BE2C (cell line): ENCODE measurements at regions not wholly inside any gene's neighbourhood (a gene's known extent, or its start where the extent isn't known, plus 50 kb on each side); places are given as distances from the start of the nearest gene placed in this dataset.

Experiments
- DNase-seq: peaks from one replicate; pipeline ENCODE4 v3.0.0-alpha.2; 2020
- H3K27me3 ChIP-seq: fragments of 250-450 bp; sonication (Bioruptor Pico); 2 replicates; pipeline ENCODE4 v1.5.1; 2020; ENCODE audit warnings: mild to moderate bottlenecking
- H3K36me3 ChIP-seq: fragments of 250-450 bp; sonication (Bioruptor Pico); 2 replicates; pipeline ENCODE4 v1.5.1; 2020; ENCODE audit warnings: mild to moderate bottlenecking
- H3K4me1 ChIP-seq: fragments of 250-450 bp; sonication (Bioruptor Pico); 2 replicates; pipeline ENCODE4 v1.5.1; 2020
- H3K4me3 ChIP-seq: 2 replicates; pipeline ENCODE4 v1.5.1; 2011; ENCODE audit warnings: low read depth, low read length
- H3K9me3 ChIP-seq: fragments of 250-450 bp; sonication (Bioruptor Pico); 2 replicates; pipeline ENCODE4 v1.5.1; 2020
- TF ChIP-seq, protein P1 (sequence below): IDR thresholded peaks from 2 replicates; pipeline ENCODE4 v1.5.1; 2012; ENCODE audit warnings: mild to moderate bottlenecking, low read depth, low read length

DNA sequence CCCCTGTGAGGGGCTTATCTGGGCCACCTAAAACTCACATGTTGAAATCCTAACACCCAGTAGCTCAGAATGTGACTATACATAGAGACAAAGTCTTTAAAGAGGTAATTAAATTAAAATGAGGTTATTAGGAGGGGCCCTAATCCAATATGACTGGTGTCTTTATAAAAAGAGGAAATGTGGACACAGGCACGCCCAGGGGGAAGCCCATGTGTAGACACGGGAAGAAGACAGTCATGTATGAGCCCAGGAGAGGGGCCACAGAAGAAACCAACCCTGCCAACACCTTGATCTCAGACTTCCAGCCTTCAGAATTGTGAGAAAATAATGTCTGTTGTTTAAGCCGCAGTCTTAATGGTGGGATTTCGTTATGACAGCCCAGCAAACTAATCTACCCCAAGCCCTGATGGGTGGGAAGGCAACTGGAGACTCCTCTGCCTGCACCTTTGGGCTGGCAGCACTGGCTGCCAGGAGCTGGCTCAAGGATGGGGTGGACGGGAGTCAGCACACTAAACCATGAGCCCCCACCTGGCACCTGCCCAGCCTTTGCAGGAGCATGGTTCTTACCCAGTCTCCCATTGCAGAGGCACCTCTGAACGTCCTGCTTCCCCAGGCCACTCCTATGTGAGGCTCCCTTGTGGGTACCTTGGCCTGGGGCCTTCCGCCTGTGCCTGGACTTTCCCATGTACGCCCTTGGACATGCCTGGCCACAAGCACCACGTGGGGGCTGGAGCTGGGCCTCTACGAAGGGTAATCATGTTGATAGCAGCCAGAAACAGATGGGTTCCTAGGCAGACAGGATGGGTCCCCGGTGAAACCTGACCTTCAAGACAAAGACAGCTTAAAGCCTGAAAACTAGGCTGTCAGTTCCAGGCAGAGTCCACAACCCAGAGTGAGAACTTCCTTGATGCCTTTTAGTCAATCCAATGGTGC, 57.1 kb upstream of the DMRTB1 start:
- H3K36me3 ChIP-seq = no peaks in the 10 kb centered on the region
- DNase-seq = no peak
- TF ChIP-seq, protein P1, sequence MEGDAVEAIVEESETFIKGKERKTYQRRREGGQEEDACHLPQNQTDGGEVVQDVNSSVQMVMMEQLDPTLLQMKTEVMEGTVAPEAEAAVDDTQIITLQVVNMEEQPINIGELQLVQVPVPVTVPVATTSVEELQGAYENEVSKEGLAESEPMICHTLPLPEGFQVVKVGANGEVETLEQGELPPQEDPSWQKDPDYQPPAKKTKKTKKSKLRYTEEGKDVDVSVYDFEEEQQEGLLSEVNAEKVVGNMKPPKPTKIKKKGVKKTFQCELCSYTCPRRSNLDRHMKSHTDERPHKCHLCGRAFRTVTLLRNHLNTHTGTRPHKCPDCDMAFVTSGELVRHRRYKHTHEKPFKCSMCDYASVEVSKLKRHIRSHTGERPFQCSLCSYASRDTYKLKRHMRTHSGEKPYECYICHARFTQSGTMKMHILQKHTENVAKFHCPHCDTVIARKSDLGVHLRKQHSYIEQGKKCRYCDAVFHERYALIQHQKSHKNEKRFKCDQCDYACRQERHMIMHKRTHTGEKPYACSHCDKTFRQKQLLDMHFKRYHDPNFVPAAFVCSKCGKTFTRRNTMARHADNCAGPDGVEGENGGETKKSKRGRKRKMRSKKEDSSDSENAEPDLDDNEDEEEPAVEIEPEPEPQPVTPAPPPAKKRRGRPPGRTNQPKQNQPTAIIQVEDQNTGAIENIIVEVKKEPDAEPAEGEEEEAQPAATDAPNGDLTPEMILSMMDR = no peak
- H3K9me3 ChIP-seq = no peaks in the 10 kb centered on the region
- no peaks in the 10 kb centered on the region for H3K4me1 ChIP-seq
- H3K27me3 ChIP-seq = no peaks in the 10 kb centered on the region
- H3K4me3 ChIP-seq = no peak overlapping the region

GRCh38 chr1:53402891-53403655, 56.1 kb upstream of the DMRTB1 start:
- no peaks in the 10 kb centered on the region for H3K36me3 ChIP-seq

DNA sequence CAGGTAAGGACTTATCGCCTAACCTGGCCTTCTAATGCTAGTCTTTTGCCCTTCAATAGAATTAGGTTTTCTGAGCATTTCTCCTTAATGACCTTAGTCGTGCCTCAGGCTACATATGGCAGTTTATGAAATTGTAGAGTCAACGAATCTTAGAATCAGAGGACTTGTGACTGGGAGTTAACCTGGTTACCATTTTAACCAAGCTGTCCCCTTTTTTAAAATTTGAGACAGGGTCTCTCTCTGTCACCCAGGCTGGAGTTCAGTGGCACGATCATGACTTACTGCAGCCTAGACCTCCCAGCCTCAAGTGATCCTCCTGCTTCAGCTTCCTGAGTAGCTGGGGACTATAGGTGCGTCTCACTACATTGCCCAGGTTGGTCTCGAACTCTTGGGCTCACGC, 53.5 kb upstream of the DMRTB1 start:
- DNase-seq = no peak
- no peak overlapping the region for H3K4me3 ChIP-seq
- peaks cover 6% of the 10 kb centered on the region for H3K4me1 ChIP-seq
- H3K27me3 ChIP-seq = no peaks in the 10 kb centered on the region
- TF ChIP-seq, protein P1 = no peak
- H3K36me3 ChIP-seq = no peaks in the 10 kb centered on the region
- no peaks in the 10 kb centered on the region for H3K9me3 ChIP-seq

More at GRCh38 chr1:53402891-53403655, 56.1 kb upstream of the DMRTB1 start:
- no peaks in the 10 kb centered on the region for H3K9me3 ChIP-seq
- DNase-seq = no peak
- no peaks in the 10 kb centered on the region for H3K27me3 ChIP-seq
- TF ChIP-seq, protein P1 = no peak
- no peak overlapping the region for H3K4me3 ChIP-seq
- H3K4me1 ChIP-seq = no peaks in the 10 kb centered on the region

DNA sequence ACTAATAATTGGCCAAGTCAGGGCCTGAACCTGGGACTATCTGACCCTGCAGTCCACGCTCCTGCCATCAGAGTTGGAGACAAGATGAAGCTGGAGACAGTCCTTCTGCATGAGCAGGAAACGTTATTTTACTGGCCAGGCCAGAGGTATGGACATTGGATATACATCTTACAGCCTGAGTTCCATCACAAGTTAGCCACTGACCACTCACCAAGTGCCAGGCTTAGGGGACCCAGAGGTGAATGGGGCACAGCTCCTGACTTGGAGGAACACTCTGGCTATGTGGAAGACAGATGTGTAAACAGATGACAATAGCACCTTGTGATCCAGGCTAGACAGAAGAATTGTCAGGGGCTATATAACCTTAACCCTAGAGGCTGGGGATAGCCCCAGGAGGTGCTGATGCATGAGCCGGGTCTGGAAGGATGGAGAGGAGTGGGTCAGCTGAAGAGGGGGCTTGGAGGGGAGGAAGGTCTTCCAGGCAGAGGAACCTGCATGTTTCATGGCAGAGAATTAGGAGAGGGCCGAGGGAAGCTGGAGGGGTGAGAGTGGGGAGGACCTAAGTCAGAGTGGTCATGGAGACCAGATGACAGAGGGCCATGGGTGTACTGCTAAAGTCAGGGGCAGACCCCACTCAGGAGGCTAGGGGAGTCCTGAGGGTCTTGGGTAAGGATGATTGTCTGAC, 52.5 kb upstream of the DMRTB1 start:
- H3K4me1 ChIP-seq = peaks cover 7% of the 10 kb centered on the region
- no peaks in the 10 kb centered on the region for H3K27me3 ChIP-seq
- H3K4me3 ChIP-seq = no peak overlapping the region
- no peaks in the 10 kb centered on the region for H3K9me3 ChIP-seq
- no peak for DNase-seq
- H3K36me3 ChIP-seq = no peaks in the 10 kb centered on the region
- TF ChIP-seq, protein P1 = no peak

GRCh38 chr1:53408013-53408754, 51.0 kb upstream of the DMRTB1 start:
- Histone ChIP-seq H3K27me3 (no peaks in the 10 kb centered on the region), H3K36me3 (no peaks in the 10 kb centered on the region), H3K4me1 (peaks cover 7% of the 10 kb centered on the region), H3K4me3 (no peak overlapping the region), H3K9me3 (no peaks in the 10 kb centered on the region)
- DNase-seq = no peak
- TF ChIP-seq, protein P1 = no peak
